ENCODE measurements at regions not wholly inside any gene's neighbourhood (a gene's known extent, or its start where the extent isn't known, plus 50 kb on each side); places are given as distances from the start of the nearest gene placed in this dataset.

DNA sequence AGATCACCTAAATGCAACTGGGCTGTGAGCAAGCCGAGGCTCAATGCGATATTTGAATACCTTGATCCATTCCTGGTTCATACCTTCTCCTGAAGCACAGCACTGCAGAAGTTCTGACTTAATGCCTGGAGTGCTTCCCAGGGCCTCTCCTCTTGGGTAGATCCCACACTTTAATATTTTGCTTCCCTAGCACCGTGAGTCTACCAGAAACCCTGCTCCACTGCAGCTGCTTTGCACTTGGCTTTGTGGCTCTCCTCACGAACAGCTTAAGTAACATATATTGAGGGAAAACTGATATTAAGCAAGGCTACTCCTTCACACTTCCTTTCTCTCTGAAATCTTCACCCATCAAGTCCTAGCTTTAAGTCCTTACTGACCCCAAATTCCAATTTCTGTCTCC is 51.6 kb upstream of the C13orf42 start:
- no TSS peak for BruUV-seq (replicated peaks)
- no peak overlapping the region for H3K4me3 ChIP-seq (ENCODE audit: low read depth, low read length, poor library complexity, severe bottlenecking)
- CTCF ChIA-PET: interaction anchor here (0.6 kb wide), 1 partner anchor 24 kb away, joined by 3 read pairs; no protein-coding TSS in a partner anchor

More for the DNA sequence above, 51.6 kb upstream of the C13orf42 start:
- H3K36me3 ChIP-seq (ENCODE audit: insufficient read depth, low read length, poor library complexity, severe bottlenecking): no peaks in the 10 kb centered on the region
- no peaks in the 10 kb centered on the region for H3K9me3 ChIP-seq (ENCODE audit: low read depth, low read length, poor library complexity, severe bottlenecking)
- no peak overlapping the region for H3K27ac ChIP-seq (ENCODE audit: low read depth, low read length, poor library complexity, severe bottlenecking)
- no peak for DNase-seq (ENCODE audit: low spot score)
- intact Hi-C loops (cut with micrococcal nuclease; ENCODE audit: unreplicated experiment): no loop called here
- POLR2A ChIA-PET (ENCODE audit: low non-redundant PET): no interaction called here
- TF ChIP-seq, protein P1, sequence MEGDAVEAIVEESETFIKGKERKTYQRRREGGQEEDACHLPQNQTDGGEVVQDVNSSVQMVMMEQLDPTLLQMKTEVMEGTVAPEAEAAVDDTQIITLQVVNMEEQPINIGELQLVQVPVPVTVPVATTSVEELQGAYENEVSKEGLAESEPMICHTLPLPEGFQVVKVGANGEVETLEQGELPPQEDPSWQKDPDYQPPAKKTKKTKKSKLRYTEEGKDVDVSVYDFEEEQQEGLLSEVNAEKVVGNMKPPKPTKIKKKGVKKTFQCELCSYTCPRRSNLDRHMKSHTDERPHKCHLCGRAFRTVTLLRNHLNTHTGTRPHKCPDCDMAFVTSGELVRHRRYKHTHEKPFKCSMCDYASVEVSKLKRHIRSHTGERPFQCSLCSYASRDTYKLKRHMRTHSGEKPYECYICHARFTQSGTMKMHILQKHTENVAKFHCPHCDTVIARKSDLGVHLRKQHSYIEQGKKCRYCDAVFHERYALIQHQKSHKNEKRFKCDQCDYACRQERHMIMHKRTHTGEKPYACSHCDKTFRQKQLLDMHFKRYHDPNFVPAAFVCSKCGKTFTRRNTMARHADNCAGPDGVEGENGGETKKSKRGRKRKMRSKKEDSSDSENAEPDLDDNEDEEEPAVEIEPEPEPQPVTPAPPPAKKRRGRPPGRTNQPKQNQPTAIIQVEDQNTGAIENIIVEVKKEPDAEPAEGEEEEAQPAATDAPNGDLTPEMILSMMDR (conservative IDR thresholded peaks at IDR 0.05; ENCODE audit: low read depth, low read length): no peak
- no peak for TF ChIP-seq EZH2 (IDR thresholded peaks at IDR 0.05; ENCODE audit: borderline replicate concordance, low read depth, low read length, poor library complexity, severe bottlenecking)
- no peaks in the 10 kb centered on the region for H3K27me3 ChIP-seq (replicated peaks; ENCODE audit: insufficient read depth, low read depth, low read length, poor library complexity)
- no peaks in the 10 kb centered on the region for H3K4me1 ChIP-seq (ENCODE audit: insufficient read depth, low read length, poor library complexity, severe bottlenecking)

Data from A673 (cell line).